Sigmoid colon (tissue), 6 donors: ENCODE measurements at regions not wholly inside any gene's neighbourhood (a gene's known extent, or its start where the extent isn't known, plus 50 kb on each side); places are given as distances from the start of the nearest gene placed in this dataset.

Experiments
- DNase-seq: peaks from one replicate; pipeline ENCODE4 v3.0.0-alpha.2; 2019
- H3K27ac ChIP-seq, 4 donors: fragments of 200-600 bp; sonication (generic); one replicate each; pipeline ENCODE4 v1.5.1; 2016 to 2019; ENCODE audit warnings: mild to moderate bottlenecking in 1 of 4
- H3K27me3 ChIP-seq, 3 donors: fragments of 200-600 bp; sonication (generic); one replicate each; pipeline ENCODE4 v1.5.1; 2019; ENCODE audit warnings: mild to moderate bottlenecking in 1 of 3
- H3K36me3 ChIP-seq, 4 donors: fragments of 200-600 bp; sonication (generic); one replicate each; pipeline ENCODE4 v1.5.1; 2016 to 2019
- H3K4me1 ChIP-seq, 4 donors: fragments of 200-600 bp; sonication (generic); one replicate each; pipeline ENCODE4 v1.5.1; 2017 to 2019
- H3K4me3 ChIP-seq, 4 donors: fragments of 200-600 bp; sonication (generic); one replicate each; pipeline ENCODE4 v1.5.1; 2017 to 2019; ENCODE audit warnings: mild to moderate bottlenecking in 2 of 4, moderate library complexity in 1 of 4
- H3K9me3 ChIP-seq, 4 donors: fragments of 200-600 bp in 3 of 4; sonication (generic) in 3 of 4; one replicate each; pipeline versions ENCODE4 v1.5.1 to v1.6.1; 2013 to 2019
- CTCF ChIP-seq, 4 experiments: fragments of 450-650 bp in 3 of 4; fragments of 200-600 bp in 1 of 4; IDR thresholded peaks; one replicate each; pipeline ENCODE4 v1.5.1; 2016 to 2019; ENCODE audit warnings: antibody characterized with exemption in 4 of 4, mild to moderate bottlenecking in 3 of 4, moderate library complexity in 2 of 4
- EP300 ChIP-seq, 4 donors: sonication (generic); formaldehyde crosslinking; IDR thresholded peaks; one replicate each; pipeline ENCODE4 v1.6.1; 2017; ENCODE audit warnings: antibody characterized with exemption in 4 of 4
- POLR2A ChIP-seq, 2 donors: fragments of 450-650 bp; IDR thresholded peaks; one replicate each; pipeline ENCODE4 v1.6.1; 2016; ENCODE audit warnings: antibody characterized with exemption in 2 of 2, mild to moderate bottlenecking in 2 of 2, moderate library complexity in 2 of 2
- POLR2AphosphoS5 ChIP-seq, 4 donors: sonication (generic); formaldehyde crosslinking; IDR thresholded peaks; one replicate each; pipeline ENCODE4 v1.6.1; 2017; ENCODE audit warnings: antibody characterized with exemption in 4 of 4
- WGBS, 2 donors: extraction: QIAGEN DNeasy Blood & Tissue Kit; methylation state at CpG; one replicate each; pipeline ENCODE4 v1.1.7; 2013; 5-methylcytosine and 5-hydroxymethylcytosine counted together
- intact Hi-C: fragments of 100-400 bp; cut with DNase I; formaldehyde crosslinking; loops from one replicate; pipeline ENCODE4 v1.15.1; 2023
- donor health status: healthy with polysubstance abuse.
- donor health status: healthy.

GRCh38 chr15:53110999-53111398, 320.9 kb upstream of the ONECUT1 start:
- 71 to 74% methylated on average over 4 of the region's 4 CpGs for WGBS, 2 donors
- TF ChIP-seq POLR2AphosphoS5 (IDR thresholded peaks at IDR 0.05) = no peak
- TF ChIP-seq CTCF (IDR thresholded peaks at IDR 0.05) = no peak
- no peak for TF ChIP-seq POLR2A (IDR thresholded peaks at IDR 0.05)
- TF ChIP-seq EP300 (IDR thresholded peaks at IDR 0.05) = no peak
- intact Hi-C loops = no loop called here

DNA sequence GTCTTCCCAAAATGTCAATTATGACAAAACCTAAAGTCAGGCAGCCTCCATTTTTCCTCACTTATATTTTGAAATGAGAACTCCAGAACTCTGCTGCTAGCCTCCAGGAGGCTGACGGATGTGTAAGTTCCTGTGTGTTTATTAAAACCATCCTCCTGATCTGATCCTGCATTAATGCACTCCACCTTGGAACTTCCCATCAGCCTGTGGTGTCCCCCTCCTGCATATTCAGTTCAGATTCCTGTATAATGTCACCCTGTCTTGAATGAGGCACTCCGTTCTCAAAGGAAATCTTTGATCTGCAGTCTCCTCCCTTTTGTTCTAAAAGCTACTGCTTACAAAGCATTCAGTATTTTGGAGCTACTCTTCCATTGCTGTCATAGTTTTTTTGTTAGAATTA, 318.2 kb upstream of the ONECUT1 start:
- TF ChIP-seq EP300 (IDR thresholded peaks at IDR 0.05) (no peak), POLR2AphosphoS5 (IDR thresholded peaks at IDR 0.05) (no peak), POLR2A (IDR thresholded peaks at IDR 0.05) (no peak), CTCF (IDR thresholded peaks at IDR 0.05) (no peak)
- Histone ChIP-seq H3K27ac (no peak overlapping the region), H3K4me1 (no peaks in the 10 kb centered on the region), H3K9me3 (no peaks in the 10 kb centered on the region), H3K36me3 (no peaks in the 10 kb centered on the region), H3K4me3 (no peak overlapping the region), H3K27me3 (no peaks in the 10 kb centered on the region)
- intact Hi-C loops = no loop called here
- no peak for DNase-seq
- 83 to 87% methylated on average over 2 of the region's 2 CpGs for WGBS, 2 donors

More at GRCh38 chr15:53110999-53111398, 320.9 kb upstream of the ONECUT1 start:
- Histone ChIP-seq H3K9me3 (no peaks in the 10 kb centered on the region), H3K4me3 (no peak overlapping the region), H3K27ac (no peak overlapping the region), H3K36me3 (no peaks in the 10 kb centered on the region), H3K27me3 (no peaks in the 10 kb centered on the region), H3K4me1 (no peaks in the 10 kb centered on the region)
- DNase-seq = no peak

DNA sequence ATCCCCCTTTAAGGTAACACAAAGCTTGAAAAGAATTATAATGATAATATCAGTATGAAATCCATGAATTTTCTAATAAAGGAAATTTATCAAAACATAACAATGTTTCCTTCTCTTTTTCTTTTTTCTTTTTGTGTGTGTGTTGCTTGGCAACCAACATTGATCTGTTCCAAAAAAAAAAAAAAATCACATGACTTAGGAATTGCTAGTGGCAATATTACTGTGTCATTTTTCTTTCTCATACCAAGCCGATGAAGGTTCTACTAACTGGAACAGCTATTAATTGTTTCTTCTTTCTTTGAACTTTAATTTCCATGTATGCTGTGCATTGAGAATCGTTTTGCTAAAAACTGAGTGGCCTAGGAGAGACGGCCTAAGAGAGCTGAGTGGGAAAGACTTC, 317.7 kb upstream of the ONECUT1 start:
- no peaks in the 10 kb centered on the region for H3K36me3 ChIP-seq
- DNase-seq = no peak
- H3K4me3 ChIP-seq = no peak overlapping the region
- no peak for TF ChIP-seq CTCF (IDR thresholded peaks at IDR 0.05)
- intact Hi-C loops = no loop called here
- H3K4me1 ChIP-seq = no peaks in the 10 kb centered on the region
- H3K27me3 ChIP-seq = no peaks in the 10 kb centered on the region
- no peaks in the 10 kb centered on the region for H3K9me3 ChIP-seq
- no peak overlapping the region for H3K27ac ChIP-seq
- WGBS, 2 donors = 89 to 90% methylated on average over 3 of the region's 3 CpGs

DNA sequence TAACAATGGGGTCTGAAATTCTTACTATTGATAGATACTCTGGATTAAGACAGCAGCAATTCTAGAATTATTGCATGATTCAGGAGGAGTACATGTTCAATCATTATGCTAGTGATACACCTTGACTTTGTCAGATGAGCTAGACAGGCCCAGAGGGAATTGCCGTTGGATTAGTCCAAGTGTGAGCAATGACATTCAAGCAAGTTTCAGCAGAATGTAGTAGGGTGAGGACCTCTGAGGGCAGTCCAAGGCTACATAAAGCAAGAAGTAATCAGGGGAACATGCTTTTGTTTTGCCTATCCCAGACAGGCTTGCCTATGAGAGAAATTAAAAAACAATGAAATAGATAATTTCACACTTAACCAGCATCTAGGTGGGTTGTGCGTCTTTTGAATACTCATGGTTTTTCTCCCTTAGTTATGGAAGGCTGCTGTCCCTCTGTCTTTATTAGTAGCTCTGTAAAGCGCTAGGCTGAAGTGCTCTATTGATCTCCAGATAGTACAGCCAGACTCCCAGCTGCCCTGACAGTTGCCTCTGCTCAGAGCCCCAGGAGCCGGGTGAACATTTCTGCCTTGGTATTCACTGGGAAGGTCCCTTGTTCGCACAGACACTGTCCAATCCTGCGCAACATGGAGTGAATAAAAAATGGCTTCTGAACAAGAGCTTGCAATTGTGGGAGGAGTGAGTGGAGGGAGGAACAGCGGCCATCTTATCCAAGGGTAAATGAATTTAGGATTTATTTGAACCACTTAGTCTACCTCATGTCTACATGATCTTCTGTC, 316.6 kb upstream of the ONECUT1 start:
- TF ChIP-seq POLR2AphosphoS5 (IDR thresholded peaks at IDR 0.05) (no peak), POLR2A (IDR thresholded peaks at IDR 0.05) (no peak), CTCF (IDR thresholded peaks at IDR 0.05) (no peak), EP300 (IDR thresholded peaks at IDR 0.05) (no peak)

GRCh38 chr15:53102483-53102882, 312.3 kb upstream of the ONECUT1 start:
- no peak overlapping the region for H3K27ac ChIP-seq
- H3K27me3 ChIP-seq = no peaks in the 10 kb centered on the region
- TF ChIP-seq POLR2A (IDR thresholded peaks at IDR 0.05) = no peak
- no peak for TF ChIP-seq CTCF (IDR thresholded peaks at IDR 0.05)
- no peak for TF ChIP-seq POLR2AphosphoS5 (IDR thresholded peaks at IDR 0.05)
- TF ChIP-seq EP300 (IDR thresholded peaks at IDR 0.05) = no peak
- peaks cover 0 to 1% (median 0%) of the 10 kb centered on the region in 4 donors for H3K9me3 ChIP-seq
- no peaks in the 10 kb centered on the region for H3K36me3 ChIP-seq
- 16 to 64% methylated on average over 2 of the region's 2 CpGs for WGBS, 2 donors
- intact Hi-C loops = no loop called here
- DNase-seq = no peak
- no peaks in the 10 kb centered on the region for H3K4me1 ChIP-seq
- H3K4me3 ChIP-seq = no peak overlapping the region

More for the DNA sequence above, 316.6 kb upstream of the ONECUT1 start:
- H3K9me3 ChIP-seq = no peaks in the 10 kb centered on the region
- no peak overlapping the region for H3K27ac ChIP-seq
- no peaks in the 10 kb centered on the region for H3K36me3 ChIP-seq
- no peak for DNase-seq
- no peaks in the 10 kb centered on the region for H3K27me3 ChIP-seq
- intact Hi-C loops = no loop called here
- H3K4me3 ChIP-seq = no peak overlapping the region
- H3K4me1 ChIP-seq = no peaks in the 10 kb centered on the region
- 91 to 94% methylated on average over 7 of the region's 7 CpGs for WGBS, 2 donors
